Ishikawa (cell line): ENCODE measurements at regions not wholly inside any gene's neighbourhood (a gene's known extent, or its start where the extent isn't known, plus 50 kb on each side); places are given as distances from the start of the nearest gene placed in this dataset.

Source experiments
- CEBPB ChIP-seq: IDR thresholded peaks from 2 replicates; pipeline ENCODE4 v1.6.1; 2012
- CREB1 ChIP-seq: IDR thresholded peaks from 2 replicates; pipeline ENCODE4 v1.6.1; 2012; ENCODE audit warnings: low read depth
- EGR1 ChIP-seq: IDR thresholded peaks from 2 replicates; pipeline ENCODE4 v1.6.1; 2012
- EP300 ChIP-seq: IDR thresholded peaks from 2 replicates; pipeline ENCODE4 v1.6.1; 2012; ENCODE audit warnings: borderline replicate concordance
- FOXM1 ChIP-seq: IDR thresholded peaks from 2 replicates; pipeline ENCODE4 v1.6.1; 2012; ENCODE audit warnings: low read depth, borderline replicate concordance
- MAX ChIP-seq: IDR thresholded peaks from 2 replicates; pipeline ENCODE4 v1.6.1; 2012
- NFIC ChIP-seq: IDR thresholded peaks from 2 replicates; pipeline ENCODE4 v1.6.1; 2012
- RAD21 ChIP-seq: IDR thresholded peaks from 2 replicates; pipeline ENCODE4 v1.6.1; 2012; ENCODE audit warnings: low read depth
- REST ChIP-seq: IDR thresholded peaks from 2 replicates; pipeline ENCODE4 v1.6.1; 2012; ENCODE audit warnings: low read depth, mild to moderate bottlenecking
- TAF1 ChIP-seq: IDR thresholded peaks from 2 replicates; pipeline ENCODE4 v1.6.1; 2012; ENCODE audit warnings: low read depth, mild to moderate bottlenecking
- TCF12 ChIP-seq: IDR thresholded peaks from 2 replicates; pipeline ENCODE4 v1.6.1; 2012; ENCODE audit warnings: low read depth
- TEAD4 ChIP-seq: IDR thresholded peaks from 2 replicates; pipeline ENCODE4 v1.6.1; 2012
- USF1 ChIP-seq: IDR thresholded peaks from 2 replicates; pipeline ENCODE4 v1.6.1; 2012
- YY1 ChIP-seq: IDR thresholded peaks from 2 replicates; pipeline ENCODE4 v1.6.1; 2012; ENCODE audit warnings: low read depth
- ZBTB7A ChIP-seq: IDR thresholded peaks from 2 replicates; pipeline ENCODE4 v1.6.1; 2012; ENCODE audit warnings: low read depth

GRCh38 chr19:56947206-56947605 lies 106.7 kb upstream of the PEG3 start:
- TF ChIP-seq RAD21 = no peak
- TF ChIP-seq NFIC = no peak
- no peak for TF ChIP-seq CEBPB
- no peak for TF ChIP-seq TCF12
- TF ChIP-seq EGR1 = no peak
- no peak for TF ChIP-seq TAF1
- no peak for TF ChIP-seq YY1
- TF ChIP-seq FOXM1 = no peak
- no peak for TF ChIP-seq CREB1
- no peak for TF ChIP-seq TEAD4
- TF ChIP-seq USF1 = no peak
- TF ChIP-seq ZBTB7A = no peak

GRCh38 chr19:56949626-56950025 lies 109.1 kb upstream of the PEG3 start:
- TF ChIP-seq FOXM1 (no peak), TAF1 (no peak), CREB1 (no peak), RAD21 (no peak), EGR1 (no peak), CEBPB (no peak), REST (no peak), MAX (no peak), TEAD4 (no peak), EP300 (no peak), ZBTB7A (no peak), YY1 (no peak), TCF12 (no peak), USF1 (no peak), NFIC (no peak)

GRCh38 chr19:56951672-56952071 lies 111.1 kb upstream of the PEG3 start:
- no peak for TF ChIP-seq EGR1
- TF ChIP-seq NFIC = no peak
- no peak for TF ChIP-seq TAF1
- no peak for TF ChIP-seq EP300
- TF ChIP-seq REST = no peak
- TF ChIP-seq MAX = no peak
- no peak for TF ChIP-seq FOXM1
- TF ChIP-seq CREB1 = no peak
- no peak for TF ChIP-seq USF1
- no peak for TF ChIP-seq TCF12
- TF ChIP-seq TEAD4 = no peak
- no peak for TF ChIP-seq ZBTB7A
- no peak for TF ChIP-seq CEBPB
- TF ChIP-seq RAD21 = no peak
- no peak for TF ChIP-seq YY1

- TF ChIP-seq MAX (no peak), ZBTB7A (no peak), TEAD4 (no peak), EP300 (no peak), REST (no peak), CEBPB (no peak), NFIC (no peak), CREB1 (no peak), YY1 (no peak), RAD21 (no peak), FOXM1 (no peak), USF1 (no peak), TAF1 (no peak), EGR1 (no peak), TCF12 (no peak)
These were observed 112.9 kb upstream of the PEG3 start for GRCh38 chr19:56953470-56953869.
